ENCODE measurements at regions not wholly inside any gene's neighbourhood (a gene's known extent, or its start where the extent isn't known, plus 50 kb on each side); places are given as distances from the start of the nearest gene placed in this dataset.

GRCh38 chr2:66782780-66783361 lies 347.9 kb downstream of the MEIS1 start:
- H3K4me3 ChIP-seq (ENCODE audit: low read depth, low read length), result no peak overlapping the region
- DNase-seq (ENCODE audit: low read depth), result no peak
- no peak for TF ChIP-seq CTCF (IDR thresholded peaks at IDR 0.05; ENCODE audit: control insufficient read depth, extremely low read depth, insufficient read depth)

DNA sequence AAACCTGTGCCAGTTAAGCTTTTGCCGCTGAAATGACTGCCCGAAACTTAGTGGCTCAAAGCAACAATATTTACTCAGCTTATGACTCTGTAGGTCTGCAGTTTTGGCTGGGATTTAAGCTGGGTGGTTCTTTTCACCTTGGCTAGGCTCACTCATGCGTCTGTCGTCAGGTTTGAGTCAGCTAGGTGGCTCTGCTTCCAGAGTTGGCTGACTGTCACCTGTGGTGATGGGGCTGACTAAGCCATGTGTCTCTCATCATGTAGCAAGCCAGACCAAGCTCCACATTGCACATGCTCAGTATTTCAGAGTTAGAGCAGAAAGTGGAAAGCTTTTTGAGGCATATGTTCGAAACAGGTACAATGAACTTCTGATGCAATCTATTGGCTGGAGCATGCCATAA lies 354.8 kb downstream of the MEIS1 start:
- H3K4me3 ChIP-seq (ENCODE audit: low read depth, low read length), result no peak overlapping the region
- no peak for TF ChIP-seq CTCF (IDR thresholded peaks at IDR 0.05; ENCODE audit: control insufficient read depth, extremely low read depth, insufficient read depth)
- DNase-seq (ENCODE audit: low read depth), result no peak

- TF ChIP-seq CTCF (IDR thresholded peaks at IDR 0.05; ENCODE audit: control insufficient read depth, extremely low read depth, insufficient read depth), result no peak
- no peak for DNase-seq (ENCODE audit: low read depth)
- H3K4me3 ChIP-seq (ENCODE audit: low read depth, low read length), result no peak overlapping the region
Observed at GRCh38 chr2:66790651-66791181, 355.8 kb downstream of the MEIS1 start.

DNA sequence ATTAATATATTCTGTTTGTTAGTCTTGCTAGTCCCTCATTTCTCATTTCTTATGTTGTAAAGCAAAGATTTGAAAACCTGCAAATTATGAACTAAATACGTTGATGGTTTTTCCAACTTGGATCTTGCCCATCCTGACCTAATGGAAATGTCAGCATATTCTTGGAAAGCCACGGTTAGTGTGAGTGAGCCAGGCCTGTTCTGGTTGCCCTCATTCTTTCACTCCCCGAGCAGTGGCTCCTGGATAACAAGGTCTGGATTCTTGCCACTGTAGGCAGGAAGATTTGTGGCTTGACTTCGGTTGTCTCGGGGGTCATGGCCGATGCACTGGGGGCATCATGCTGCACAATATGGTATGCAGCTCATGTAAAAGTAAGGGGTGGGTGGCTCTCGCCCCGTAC lies 359.1 kb downstream of the MEIS1 start:
- no peak for DNase-seq (ENCODE audit: low read depth)
- no peak for TF ChIP-seq CTCF (IDR thresholded peaks at IDR 0.05; ENCODE audit: control insufficient read depth, extremely low read depth, insufficient read depth)
- no peak overlapping the region for H3K4me3 ChIP-seq (ENCODE audit: low read depth, low read length)

GRCh38 chr2:66794551-66794950 lies 359.6 kb downstream of the MEIS1 start:
- no peak for DNase-seq (ENCODE audit: low read depth)
- no peak for TF ChIP-seq CTCF (IDR thresholded peaks at IDR 0.05; ENCODE audit: control insufficient read depth, extremely low read depth, insufficient read depth)

GRCh38 chr2:66802877-66803276 lies 368.0 kb downstream of the MEIS1 start:
- no peak overlapping the region for H3K4me3 ChIP-seq (ENCODE audit: low read depth, low read length)
- no peak for TF ChIP-seq CTCF (IDR thresholded peaks at IDR 0.05; ENCODE audit: control insufficient read depth, extremely low read depth, insufficient read depth)
- peak; percentile 39 for DNase-seq (ENCODE audit: low read depth)

More at GRCh38 chr2:66794551-66794950, 359.6 kb downstream of the MEIS1 start:
- no peak overlapping the region for H3K4me3 ChIP-seq (ENCODE audit: low read depth, low read length)

DNA sequence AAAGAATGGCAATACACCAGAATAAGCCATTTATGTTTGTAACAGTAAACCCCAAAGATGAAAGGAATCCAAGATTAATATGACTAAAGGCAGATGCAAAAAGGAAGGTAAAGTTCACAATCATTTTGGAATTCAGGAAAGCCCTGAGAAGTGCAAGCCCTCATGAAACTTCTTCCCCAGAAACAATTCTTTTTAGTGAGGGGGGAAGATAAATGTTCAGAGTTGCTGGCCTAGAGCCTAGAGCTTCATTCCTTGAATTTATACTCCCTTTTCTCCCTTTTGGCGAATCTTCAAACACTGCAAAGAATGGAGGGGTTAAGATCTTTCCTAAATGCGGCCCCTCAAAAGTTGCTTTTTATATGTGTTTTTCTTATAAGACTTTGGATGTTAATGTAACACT lies 368.8 kb downstream of the MEIS1 start:
- DNase-seq (ENCODE audit: low read depth), result no peak
- H3K4me3 ChIP-seq (ENCODE audit: low read depth, low read length), result no peak overlapping the region
- no peak for TF ChIP-seq CTCF (IDR thresholded peaks at IDR 0.05; ENCODE audit: control insufficient read depth, extremely low read depth, insufficient read depth)

All from LNCaP clone FGC (cell line).